ENCODE measurements at regions not wholly inside any gene's neighbourhood (a gene's known extent, or its start where the extent isn't known, plus 50 kb on each side); places are given as distances from the start of the nearest gene placed in this dataset.

DNA sequence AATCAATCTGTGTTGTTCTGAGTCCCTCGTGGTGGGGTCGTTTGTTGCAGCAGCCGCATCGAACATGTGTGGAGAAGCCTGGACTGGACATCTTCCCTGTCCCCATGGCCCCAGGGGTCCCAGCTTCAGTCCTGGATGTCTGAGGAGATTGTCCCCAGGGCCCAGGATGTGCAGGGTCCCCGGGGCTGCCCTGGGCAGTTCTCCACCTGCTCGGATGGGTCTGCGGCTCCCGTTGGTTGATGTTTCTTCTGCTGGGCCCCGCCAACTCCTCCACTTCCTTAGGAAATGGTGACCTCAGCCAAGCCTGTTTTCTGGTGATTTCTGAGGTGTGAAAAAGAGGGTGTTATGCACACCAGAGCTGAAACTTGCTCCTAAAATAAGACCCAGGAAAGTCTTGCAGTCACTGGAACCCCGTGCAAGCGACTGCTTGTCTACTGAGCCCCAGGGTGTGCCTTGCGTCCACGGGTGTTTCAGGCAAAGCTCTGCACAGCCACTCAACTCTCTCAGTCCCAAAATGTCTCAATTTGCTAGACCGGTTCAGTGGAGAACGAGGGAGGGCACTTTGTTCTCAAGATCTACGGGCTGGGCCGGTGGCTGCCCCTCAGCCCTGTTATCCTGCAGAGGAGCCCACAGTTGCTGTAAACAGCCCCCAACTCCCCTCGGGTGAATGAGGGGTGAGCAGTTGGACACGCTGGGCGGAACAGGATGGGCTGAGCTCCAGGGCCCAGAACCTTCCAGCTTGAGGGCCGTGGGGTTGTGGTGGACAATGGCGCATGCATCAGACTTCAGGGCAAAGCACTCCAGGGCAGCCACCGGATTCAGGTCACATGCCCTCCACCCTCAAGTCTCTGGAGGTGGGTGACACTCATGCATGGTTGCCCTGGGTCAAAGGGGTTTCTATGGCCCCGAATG, 66.7 kb upstream of the OLFM1 start:
- no peak overlapping the region for H3K4me3 Mint-ChIP-seq (ENCODE audit: unreplicated experiment)
- no peak overlapping the region for H3K27ac ChIP-seq (ENCODE audit: low read depth, low read length)

DNA sequence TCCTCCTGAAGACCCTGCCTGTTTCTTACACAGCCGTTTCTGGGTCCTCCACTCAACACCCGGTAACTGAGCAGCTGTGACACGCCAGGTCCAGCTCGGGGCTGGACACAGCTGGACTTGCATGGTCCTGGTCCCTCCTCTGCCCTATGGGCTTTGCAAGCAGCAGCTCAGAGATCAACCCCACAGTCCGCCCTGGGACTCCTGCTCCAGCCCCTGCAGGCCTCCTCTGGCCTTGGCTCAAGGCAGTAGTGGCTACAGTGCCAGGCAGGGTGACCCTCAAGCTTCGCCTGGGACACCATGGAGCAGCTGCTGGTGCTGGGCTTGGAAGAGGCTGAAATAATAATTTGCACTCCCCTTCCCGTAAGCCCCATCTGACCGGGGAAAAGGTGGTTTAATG, 66.1 kb upstream of the OLFM1 start:
- no peak overlapping the region for H3K27ac Mint-ChIP-seq (ENCODE audit: unreplicated experiment)
- no peak overlapping the region for H3K27ac ChIP-seq (ENCODE audit: low read depth, low read length)
- H3K4me3 Mint-ChIP-seq (ENCODE audit: unreplicated experiment), result no peak overlapping the region
- H3K36me3 ChIP-seq (ENCODE audit: insufficient read depth, low read length), result no peaks in the 10 kb centered on the region
- H3K27me3 Mint-ChIP-seq (ENCODE audit: low read depth, unreplicated experiment), result peaks cover 51% of the 10 kb centered on the region
- H3K9me3 ChIP-seq (ENCODE audit: insufficient read depth, low read depth, low read length), result no peaks in the 10 kb centered on the region
- TF ChIP-seq, protein P1, sequence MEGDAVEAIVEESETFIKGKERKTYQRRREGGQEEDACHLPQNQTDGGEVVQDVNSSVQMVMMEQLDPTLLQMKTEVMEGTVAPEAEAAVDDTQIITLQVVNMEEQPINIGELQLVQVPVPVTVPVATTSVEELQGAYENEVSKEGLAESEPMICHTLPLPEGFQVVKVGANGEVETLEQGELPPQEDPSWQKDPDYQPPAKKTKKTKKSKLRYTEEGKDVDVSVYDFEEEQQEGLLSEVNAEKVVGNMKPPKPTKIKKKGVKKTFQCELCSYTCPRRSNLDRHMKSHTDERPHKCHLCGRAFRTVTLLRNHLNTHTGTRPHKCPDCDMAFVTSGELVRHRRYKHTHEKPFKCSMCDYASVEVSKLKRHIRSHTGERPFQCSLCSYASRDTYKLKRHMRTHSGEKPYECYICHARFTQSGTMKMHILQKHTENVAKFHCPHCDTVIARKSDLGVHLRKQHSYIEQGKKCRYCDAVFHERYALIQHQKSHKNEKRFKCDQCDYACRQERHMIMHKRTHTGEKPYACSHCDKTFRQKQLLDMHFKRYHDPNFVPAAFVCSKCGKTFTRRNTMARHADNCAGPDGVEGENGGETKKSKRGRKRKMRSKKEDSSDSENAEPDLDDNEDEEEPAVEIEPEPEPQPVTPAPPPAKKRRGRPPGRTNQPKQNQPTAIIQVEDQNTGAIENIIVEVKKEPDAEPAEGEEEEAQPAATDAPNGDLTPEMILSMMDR (IDR thresholded peaks at IDR 0.05; ENCODE audit: insufficient read depth, low read depth, low read length), result no peak
- TF ChIP-seq EZH2 (IDR thresholded peaks at IDR 0.05; ENCODE audit: insufficient read depth, low read length), result no peak
- H3K4me1 ChIP-seq (ENCODE audit: insufficient read depth, low read length), result no peaks in the 10 kb centered on the region
- FAIRE-seq (no peak), DNase-seq (ENCODE audit: low read depth) (no peak)
- no peak overlapping the region for H3K4me2 ChIP-seq (ENCODE audit: low read length)
- peaks cover 8% of the 10 kb centered on the region for H3K9me3 Mint-ChIP-seq (ENCODE audit: unreplicated experiment)
- no peaks in the 10 kb centered on the region for H3K36me3 Mint-ChIP-seq (ENCODE audit: low read depth, unreplicated experiment)
- H4K20me1 ChIP-seq (ENCODE audit: insufficient read depth, low read length), result no peaks in the 10 kb centered on the region
- H3K4me3 ChIP-seq (ENCODE audit: insufficient read depth, low read depth, low read length), result no peak overlapping the region
- H3K79me2 ChIP-seq (ENCODE audit: insufficient read depth, low read length), result no peaks in the 10 kb centered on the region
- H2AFZ ChIP-seq (ENCODE audit: low read depth, low read length), result no peak overlapping the region
- no peak overlapping the region for H3K9ac ChIP-seq (ENCODE audit: low read length)
- peaks cover 9% of the 10 kb centered on the region for H3K4me1 Mint-ChIP-seq (ENCODE audit: low read depth, unreplicated experiment)
- no peaks in the 10 kb centered on the region for H3K27me3 ChIP-seq (ENCODE audit: insufficient read depth, low read length)

More for the DNA sequence above, 66.7 kb upstream of the OLFM1 start:
- no peaks in the 10 kb centered on the region for H3K79me2 ChIP-seq (ENCODE audit: insufficient read depth, low read length)
- H4K20me1 ChIP-seq (ENCODE audit: insufficient read depth, low read length), result no peaks in the 10 kb centered on the region
- no peak for FAIRE-seq
- DNase-seq (ENCODE audit: low read depth), result no peak
- no peaks in the 10 kb centered on the region for H3K36me3 ChIP-seq (ENCODE audit: insufficient read depth, low read length)
- H3K9me3 ChIP-seq (ENCODE audit: insufficient read depth, low read depth, low read length), result no peaks in the 10 kb centered on the region
- H3K9ac ChIP-seq (ENCODE audit: low read length), result no peak overlapping the region
- H2AFZ ChIP-seq (ENCODE audit: low read depth, low read length), result no peak overlapping the region
- H3K27me3 ChIP-seq (ENCODE audit: insufficient read depth, low read length), result no peaks in the 10 kb centered on the region
- TF ChIP-seq EZH2 (IDR thresholded peaks at IDR 0.05; ENCODE audit: insufficient read depth, low read length), result no peak
- TF ChIP-seq, protein P1 (IDR thresholded peaks at IDR 0.05; ENCODE audit: insufficient read depth, low read depth, low read length), result no peak
- Mint-ChIP-seq H3K4me1 (ENCODE audit: low read depth, unreplicated experiment) (peaks cover 9% of the 10 kb centered on the region), H3K27ac (ENCODE audit: unreplicated experiment) (no peak overlapping the region), H3K36me3 (ENCODE audit: low read depth, unreplicated experiment) (no peaks in the 10 kb centered on the region), H3K27me3 (ENCODE audit: low read depth, unreplicated experiment) (peaks cover 56% of the 10 kb centered on the region), H3K9me3 (ENCODE audit: unreplicated experiment) (peaks cover 7% of the 10 kb centered on the region)
- no peak overlapping the region for H3K4me3 ChIP-seq (ENCODE audit: insufficient read depth, low read depth, low read length)
- H3K4me2 ChIP-seq (ENCODE audit: low read length), result no peak overlapping the region
- no peaks in the 10 kb centered on the region for H3K4me1 ChIP-seq (ENCODE audit: insufficient read depth, low read length)
